ENCODE measurements at regions not wholly inside any gene's neighbourhood (a gene's known extent, or its start where the extent isn't known, plus 50 kb on each side); places are given as distances from the start of the nearest gene placed in this dataset.

- TF ChIP-seq CTCF (IDR thresholded peaks at IDR 0.05): no peak
- no peak for TF ChIP-seq POLR2A (IDR thresholded peaks at IDR 0.05)
Measured at GRCh38 chr9:120310035-120310434, 269.9 kb downstream of the CDK5RAP2 start.

All from uterus (tissue), 2 donors.